ENCODE measurements at regions not wholly inside any gene's neighbourhood (a gene's known extent, or its start where the extent isn't known, plus 50 kb on each side); places are given as distances from the start of the nearest gene placed in this dataset.

GRCh38 chr6:67633058-67633457 lies 1002.0 kb upstream of the ADGRB3 start:
- Histone ChIP-seq H3K27me3 (ENCODE audit: control insufficient read depth in 2 of 2, insufficient read depth in 2 of 2, low read length in 2 of 2) (no peaks in the 10 kb centered on the region), H3K79me2 (ENCODE audit: control insufficient read depth, insufficient read depth, low read length) (no peaks in the 10 kb centered on the region), H3K4me2 (ENCODE audit: insufficient read depth, low read length) (no peak overlapping the region), H3K9me3 (replicated peaks; ENCODE audit: control insufficient read depth, insufficient read depth, low read length) (peaks cover 5% of the 10 kb centered on the region), H3K4me1 (ENCODE audit: control insufficient read depth, extremely low read depth, insufficient read depth, low read length) (peaks cover 16% of the 10 kb centered on the region), H4K20me1 (replicated peaks; ENCODE audit: control insufficient read depth, extremely low read depth, insufficient read depth, low read length) (no peaks in the 10 kb centered on the region), H3K9ac (replicated peaks; ENCODE audit: extremely low read depth, insufficient read depth, low read length) (no peak overlapping the region), H3K27ac (ENCODE audit: insufficient read depth, low read depth, low read length) (no peak overlapping the region), H3K36me3 (ENCODE audit: control insufficient read depth in 2 of 2, extremely low read depth in 1 of 2, insufficient read depth in 2 of 2, low read length in 2 of 2) (no peaks in the 10 kb centered on the region), H2AFZ (ENCODE audit: low read depth, low read length) (no peak overlapping the region), H3K4me3 (replicated peaks in 1 of 3; ENCODE audit: insufficient read depth in 1 of 3, low read depth in 1 of 3, low read length in 3 of 3) (no peak overlapping the region), H3K9me1 (replicated peaks; ENCODE audit: control insufficient read depth, extremely low read depth, insufficient read depth, low read length) (no peaks in the 10 kb centered on the region)
- ChIA-PET POLR2A (no interaction called here), CTCF (no interaction called here)
- no peak for DNase-seq (ENCODE audit: low read depth, low spot score)
- TF ChIP-seq JUN (IDR thresholded peaks at IDR 0.05; ENCODE audit: borderline replicate concordance, insufficient read depth, insufficient read length, low read depth) (no peak), GATA2 (IDR thresholded peaks at IDR 0.05; ENCODE audit: insufficient read depth, insufficient read length, low read depth, low read length) (no peak), EZH2 (IDR thresholded peaks at IDR 0.05; ENCODE audit: borderline replicate concordance, low read depth, low read length, severe bottlenecking) (no peak), POLR2AphosphoS5 (IDR thresholded peaks at IDR 0.05; ENCODE audit: insufficient read depth, low read depth, low read length) (no peak), CTCF (IDR thresholded peaks at IDR 0.05; ENCODE audit: extremely low read depth in 1 of 2, insufficient read depth in 1 of 2, low read depth in 1 of 2, low read length in 2 of 2) (no peak), POLR2A (IDR thresholded peaks at IDR 0.05; ENCODE audit: low read depth, low read length) (no peak)
- TF ChIP-seq, protein P1, sequence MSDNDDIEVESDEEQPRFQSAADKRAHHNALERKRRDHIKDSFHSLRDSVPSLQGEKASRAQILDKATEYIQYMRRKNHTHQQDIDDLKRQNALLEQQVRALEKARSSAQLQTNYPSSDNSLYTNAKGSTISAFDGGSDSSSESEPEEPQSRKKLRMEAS (IDR thresholded peaks at IDR 0.05; ENCODE audit: insufficient read depth, insufficient read length): no peak
- dilution Hi-C loops (cut with MboI; ENCODE audit: extremely low pct_ligation_motif_present, low sequenced_read_pairs) (no loop called here), intact Hi-C loops (cut with micrococcal nuclease) (loop anchor here (5.0 kb wide), 1 partner anchor 134 kb away; no protein-coding TSS in a partner anchor)
- no peak for FAIRE-seq
- no TSS peak for BruUV-seq (replicated peaks)

All from endothelial cell of umbilical vein (primary cell).